Small intestine (tissue), 7 donors: ENCODE measurements at regions not wholly inside any gene's neighbourhood (a gene's known extent, or its start where the extent isn't known, plus 50 kb on each side); places are given as distances from the start of the nearest gene placed in this dataset.

ENCODE experiments used
- DNase-seq, 2 donors: peaks; one replicate each; pipeline versions ENCODE4 v3.0.0 to v3.0.0-alpha.2; 2013
- FAIRE-seq: peaks from 2 replicates; lab custom pipeline; 2012; peaks lifted over from hg19 to GRCh38; lab: Jason Lieb, UNC
- H3K27ac ChIP-seq, 3 donors: one replicate each; pipeline ENCODE4 v1.5.1; 2013; ENCODE audit warnings: low read length in 2 of 3, mild to moderate bottlenecking in 2 of 3, control low read depth in 1 of 3, inconsistent platforms in 1 of 3, low read depth in 1 of 3, moderate library complexity in 1 of 3
- H3K27me3 ChIP-seq, 3 donors: one replicate each; pipeline ENCODE4 v1.6.1; 2013; ENCODE audit warnings: low read length in 3 of 3, inconsistent platforms in 1 of 3; ENCODE audit not compliant: control insufficient read depth in 3 of 3, insufficient read depth in 3 of 3
- H3K36me3 ChIP-seq, 3 donors: one replicate each; pipeline ENCODE4 v1.6.1; 2013; ENCODE audit warnings: low read length in 3 of 3, inconsistent platforms in 1 of 3, low read depth in 1 of 3, mild to moderate bottlenecking in 1 of 3, moderate library complexity in 1 of 3; ENCODE audit not compliant: control insufficient read depth in 3 of 3, insufficient read depth in 2 of 3
- H3K4me1 ChIP-seq, 3 donors: one replicate each; pipeline ENCODE4 v1.6.1; 2013; ENCODE audit warnings: low read length in 2 of 3, inconsistent platforms in 1 of 3, low read depth in 1 of 3, mild to moderate bottlenecking in 1 of 3, moderate library complexity in 1 of 3; ENCODE audit not compliant: control insufficient read depth in 3 of 3, insufficient read depth in 2 of 3
- H3K4me3 ChIP-seq, 3 donors: one replicate each; pipeline ENCODE4 v1.5.1; 2013; ENCODE audit warnings: low read length in 3 of 3, control low read depth in 1 of 3, inconsistent platforms in 1 of 3, low read depth in 1 of 3, mild to moderate bottlenecking in 1 of 3, moderate library complexity in 1 of 3
- H3K9me3 ChIP-seq, 2 donors: one replicate each; pipeline ENCODE4 v1.6.1; 2013; ENCODE audit warnings: low read depth in 1 of 2, low read length in 1 of 2; ENCODE audit not compliant: control insufficient read depth in 2 of 2, insufficient read depth in 1 of 2
- WGBS, 3 donors: extraction: QIAGEN DNeasy Blood & Tissue Kit; methylation state at CpG; one replicate each; pipeline ENCODE4 v1.1.7; 2013; 5-methylcytosine and 5-hydroxymethylcytosine counted together
- donor health status: healthy with polysubstance abuse.
- donor health status: control.
- donor health status: control.
- donor health status: Bipolar disorder and iron deficiency.
- donor health status: healthy.

DNA sequence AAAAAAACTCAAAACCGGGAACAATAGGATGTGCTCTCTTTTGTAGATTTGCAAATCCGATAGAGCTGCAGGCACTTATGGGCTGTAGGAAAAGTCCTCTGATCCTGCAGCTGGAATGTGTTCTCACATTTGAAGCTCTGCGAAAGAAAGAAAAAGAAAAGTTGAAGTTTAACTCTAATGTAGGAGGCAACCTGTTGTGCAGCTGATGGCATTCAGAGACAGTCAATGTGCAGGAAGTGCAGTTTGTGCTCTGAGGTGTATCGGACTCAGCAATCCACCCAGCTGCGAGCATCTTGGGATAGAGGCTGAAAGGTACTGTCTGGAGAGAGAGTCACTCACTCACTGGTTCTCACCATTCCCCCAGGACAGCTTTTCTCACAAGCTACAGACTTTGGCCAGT lies 339.2 kb downstream of the AGTPBP1 start:
- H3K4me1 ChIP-seq = no peaks in the 10 kb centered on the region
- FAIRE-seq (no peak), DNase-seq (peak in 1 of 2 donors; percentile 4)
- no peaks in the 10 kb centered on the region for H3K27me3 ChIP-seq
- no peaks in the 10 kb centered on the region for H3K36me3 ChIP-seq
- no peak overlapping the region for H3K4me3 ChIP-seq
- H3K27ac ChIP-seq = no peak overlapping the region
- H3K9me3 ChIP-seq = no peaks in the 10 kb centered on the region
- WGBS, 3 donors = 45 to 68% (median 53%) methylated on average over 5 of the region's 5 CpGs

DNA sequence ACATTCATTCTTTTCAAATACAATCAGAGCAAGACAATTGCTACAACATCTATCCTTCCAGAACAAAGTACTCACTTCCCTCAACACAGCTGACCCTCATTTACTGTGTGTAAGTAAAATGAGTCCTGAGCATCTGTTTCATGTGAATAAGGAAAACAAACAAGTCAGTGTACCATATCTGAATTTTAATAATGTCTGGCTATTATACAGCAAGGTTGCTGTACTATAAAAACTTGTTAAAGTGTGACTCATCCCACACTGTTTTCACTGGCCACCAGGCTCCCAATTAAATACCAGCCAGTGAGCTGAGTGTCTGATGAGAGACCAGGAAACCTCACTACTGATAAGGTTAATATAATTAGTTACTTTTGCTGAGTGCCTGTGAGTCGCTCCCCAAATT lies 339.8 kb downstream of the AGTPBP1 start:
- no peaks in the 10 kb centered on the region for H3K27me3 ChIP-seq
- H3K4me1 ChIP-seq = no peaks in the 10 kb centered on the region
- DNase-seq = no peak
- FAIRE-seq = no peak
- H3K4me3 ChIP-seq = no peak overlapping the region
- no peaks in the 10 kb centered on the region for H3K36me3 ChIP-seq
- H3K9me3 ChIP-seq = no peaks in the 10 kb centered on the region
- 28 to 48% (median 32%) methylated on average over 1 of the region's 1 CpG for WGBS, 3 donors
- no peak overlapping the region for H3K27ac ChIP-seq

DNA sequence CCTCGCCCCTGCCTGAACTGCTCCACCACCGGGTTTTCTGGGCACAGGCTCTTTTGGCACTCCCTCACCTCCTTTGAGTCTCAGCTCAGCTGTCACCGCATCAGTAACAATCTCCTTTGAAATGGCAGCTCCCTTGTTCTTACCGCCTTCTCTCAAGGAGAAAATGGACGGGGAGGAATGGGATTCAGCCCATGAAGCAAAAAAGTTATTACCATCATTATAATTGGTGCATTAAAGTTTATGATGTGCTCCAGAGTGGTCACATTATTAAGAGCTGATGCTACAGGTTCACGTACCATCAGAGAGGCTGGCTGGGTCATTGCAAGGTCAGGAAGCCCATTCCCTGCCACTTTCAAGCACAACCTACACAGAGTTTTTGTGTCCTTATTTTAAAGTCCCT lies 344.7 kb downstream of the AGTPBP1 start:
- no peak overlapping the region for H3K4me3 ChIP-seq
- H3K4me1 ChIP-seq = no peaks in the 10 kb centered on the region
- FAIRE-seq (no peak), DNase-seq (no peak)
- WGBS, 3 donors = 80 to 85% (median 81%) methylated on average over 6 of the region's 6 CpGs
- H3K27ac ChIP-seq = no peak overlapping the region
- H3K36me3 ChIP-seq = no peaks in the 10 kb centered on the region
- no peaks in the 10 kb centered on the region for H3K27me3 ChIP-seq
- H3K9me3 ChIP-seq = no peaks in the 10 kb centered on the region

DNA sequence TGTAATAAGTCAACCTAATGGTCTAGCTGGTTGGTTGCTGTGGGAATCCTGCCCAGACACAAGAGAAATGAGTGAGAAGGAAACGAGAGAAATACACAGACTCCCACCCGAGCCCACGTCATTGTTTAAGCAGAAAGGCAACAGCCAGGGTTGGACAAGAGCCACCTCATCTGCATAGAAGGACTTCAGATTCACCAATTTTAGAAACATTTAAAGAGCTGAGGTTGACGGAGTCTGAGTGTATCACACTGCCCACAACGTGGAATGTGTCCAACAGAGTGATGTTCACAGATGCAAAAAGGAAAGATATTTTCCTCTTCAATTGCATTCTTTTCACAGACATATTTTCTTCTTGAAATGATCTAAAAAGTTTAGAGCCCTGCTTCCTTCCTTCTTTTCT lies 349.5 kb downstream of the AGTPBP1 start:
- no peak for DNase-seq
- no peaks in the 10 kb centered on the region for H3K4me1 ChIP-seq
- no peak for FAIRE-seq
- H3K27ac ChIP-seq = no peak overlapping the region
- no peaks in the 10 kb centered on the region for H3K27me3 ChIP-seq
- no peak overlapping the region for H3K4me3 ChIP-seq
- no peaks in the 10 kb centered on the region for H3K9me3 ChIP-seq
- H3K36me3 ChIP-seq = no peaks in the 10 kb centered on the region
- 53 to 71% (median 69%) methylated on average over 5 of the region's 5 CpGs for WGBS, 3 donors

DNA sequence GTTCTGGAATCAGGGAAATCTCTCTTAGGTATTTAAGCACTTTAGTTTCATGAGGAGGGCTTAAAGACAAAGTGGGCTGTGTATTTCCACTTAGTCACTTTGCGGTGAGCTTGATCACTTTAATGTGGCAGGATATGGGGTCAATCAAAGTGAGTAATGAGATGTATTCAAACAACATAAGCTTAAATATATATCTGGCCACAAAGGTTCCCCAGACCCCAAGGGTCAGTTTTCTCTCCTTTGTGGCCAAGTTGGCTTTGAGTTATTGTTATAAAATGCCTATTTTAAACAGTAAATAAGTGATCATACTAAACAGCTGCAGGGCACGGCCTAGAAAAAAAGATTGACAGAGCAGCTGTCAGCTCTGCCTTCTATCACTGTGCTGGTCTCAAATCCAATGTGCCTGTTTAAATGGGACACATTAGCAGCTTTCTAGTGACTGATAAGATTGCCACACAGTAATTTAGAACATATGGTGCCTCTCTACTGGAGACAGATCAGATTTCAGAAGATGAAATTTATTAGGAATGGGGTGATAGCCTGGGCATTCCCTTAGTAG lies 363.9 kb downstream of the AGTPBP1 start:
- H3K4me1 ChIP-seq = no peaks in the 10 kb centered on the region
- FAIRE-seq = no peak
- H3K27me3 ChIP-seq = no peaks in the 10 kb centered on the region
- no peak overlapping the region for H3K4me3 ChIP-seq
- H3K9me3 ChIP-seq = no peaks in the 10 kb centered on the region
- 43 to 57% (median 54%) methylated on average over 2 of the region's 2 CpGs for WGBS, 3 donors
- no peak overlapping the region for H3K27ac ChIP-seq
- no peak for DNase-seq
- H3K36me3 ChIP-seq = no peaks in the 10 kb centered on the region

DNA sequence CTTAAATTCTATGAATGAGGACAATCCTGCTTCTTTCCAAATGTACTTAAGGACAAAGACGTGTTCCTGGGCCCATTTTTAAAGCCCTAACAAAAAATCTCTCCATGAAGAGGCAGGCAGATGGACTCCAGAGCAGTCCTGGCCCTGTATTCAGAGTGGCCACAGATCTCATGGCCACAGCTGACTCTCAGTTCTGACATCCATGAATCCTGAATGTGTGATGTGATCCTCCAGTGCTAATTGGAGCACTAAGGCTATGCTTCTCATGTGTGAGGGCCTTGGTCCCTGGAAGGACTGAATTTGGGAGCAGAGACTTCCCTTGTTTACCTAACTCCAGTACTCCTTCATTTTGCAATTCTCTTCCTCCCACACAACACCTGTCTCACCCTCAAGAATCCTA lies 373.0 kb downstream of the AGTPBP1 start:
- no peak for DNase-seq
- no peak overlapping the region for H3K4me3 ChIP-seq
- no peaks in the 10 kb centered on the region for H3K4me1 ChIP-seq
- 56 to 76% (median 73%) methylated on average over 1 of the region's 1 CpG for WGBS, 3 donors
- no peaks in the 10 kb centered on the region for H3K27me3 ChIP-seq
- H3K36me3 ChIP-seq = no peaks in the 10 kb centered on the region
- no peak overlapping the region for H3K27ac ChIP-seq
- H3K9me3 ChIP-seq = no peaks in the 10 kb centered on the region
- FAIRE-seq = no peak

DNA sequence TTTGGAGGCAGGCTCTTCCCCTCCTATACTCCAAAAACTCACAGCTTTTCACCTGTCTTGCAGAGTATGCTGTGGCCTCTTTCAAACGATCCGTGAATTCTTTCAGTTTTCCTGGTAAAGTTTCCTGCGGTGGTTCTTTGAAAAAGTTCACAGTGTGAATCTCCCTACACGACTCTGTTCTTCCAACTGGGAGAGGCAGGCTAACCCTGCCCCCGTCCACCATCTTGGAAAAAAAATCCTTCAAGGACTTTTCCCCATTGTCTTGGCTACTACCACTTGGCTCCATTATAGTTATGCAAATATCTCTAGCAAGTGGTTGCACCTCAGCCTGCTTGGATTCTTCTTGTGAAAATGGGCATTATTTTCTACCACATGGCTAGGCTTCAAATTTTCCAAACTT lies 382.6 kb downstream of the AGTPBP1 start:
- no peaks in the 10 kb centered on the region for H3K9me3 ChIP-seq
- H3K4me1 ChIP-seq = no peaks in the 10 kb centered on the region
- H3K4me3 ChIP-seq = no peak overlapping the region
- FAIRE-seq (no peak), DNase-seq (no peak)
- WGBS, 3 donors = 74 to 88% (median 82%) methylated on average over 5 of the region's 5 CpGs
- H3K36me3 ChIP-seq = no peaks in the 10 kb centered on the region
- H3K27me3 ChIP-seq = no peaks in the 10 kb centered on the region
- no peak overlapping the region for H3K27ac ChIP-seq

DNA sequence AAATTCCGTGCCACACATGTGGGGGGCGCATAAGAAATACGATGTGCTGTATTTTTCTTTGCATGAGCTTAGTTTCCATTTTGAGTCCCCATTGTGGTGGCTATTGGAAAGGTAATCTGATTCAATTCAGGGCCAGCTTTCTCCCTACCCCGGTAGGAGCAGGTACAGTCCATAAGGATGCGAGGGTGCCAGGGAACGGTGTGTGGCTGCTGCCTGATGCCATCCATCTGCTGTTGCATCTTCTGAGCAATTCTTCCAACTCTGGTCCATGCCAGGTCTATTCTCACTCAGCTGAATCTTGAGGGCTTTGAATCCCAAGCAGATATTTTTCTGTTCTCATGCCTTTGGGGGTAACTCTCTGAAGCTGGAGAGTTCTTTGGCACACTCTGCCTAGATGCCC lies 392.7 kb downstream of the AGTPBP1 start:
- DNase-seq (no peak), FAIRE-seq (no peak)
- H3K27me3 ChIP-seq = no peaks in the 10 kb centered on the region
- 92 to 96% (median 92%) methylated on average over 6 of the region's 6 CpGs for WGBS, 3 donors
- peaks cover 0 to 3% of the 10 kb centered on the region in 2 donors for H3K9me3 ChIP-seq
- no peaks in the 10 kb centered on the region for H3K4me1 ChIP-seq
- no peak overlapping the region for H3K4me3 ChIP-seq
- H3K36me3 ChIP-seq = no peaks in the 10 kb centered on the region
- no peak overlapping the region for H3K27ac ChIP-seq

DNA sequence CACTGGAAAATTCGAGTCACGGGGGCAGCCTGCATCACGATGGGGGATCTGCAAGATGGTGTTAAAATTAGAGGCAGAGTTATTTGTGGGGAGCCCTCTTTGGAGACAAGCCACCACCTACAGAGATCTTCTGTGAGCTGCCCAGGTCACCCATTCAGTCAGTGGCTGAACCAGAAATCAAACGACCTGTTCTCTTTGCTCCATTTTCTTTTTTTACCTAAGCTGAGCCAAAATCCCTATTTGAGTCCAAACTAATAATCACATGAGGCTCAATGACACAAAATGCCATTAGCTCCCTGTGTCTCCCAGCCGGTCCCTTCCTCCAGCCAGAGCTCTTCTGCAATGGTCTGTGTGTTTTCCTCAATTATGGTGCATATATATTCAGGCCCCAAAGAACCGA lies 394.2 kb downstream of the AGTPBP1 start:
- Histone ChIP-seq H3K4me3 (no peak overlapping the region), H3K36me3 (no peaks in the 10 kb centered on the region), H3K4me1 (no peaks in the 10 kb centered on the region), H3K9me3 (peaks cover 0 to under 1% of the 10 kb centered on the region in 2 donors), H3K27me3 (no peaks in the 10 kb centered on the region), H3K27ac (no peak overlapping the region)
- FAIRE-seq (no peak), DNase-seq (no peak)
- 56 to 78% (median 69%) methylated on average over 6 of the region's 6 CpGs for WGBS, 3 donors
